Ovary (tissue), 7 donors: ENCODE measurements at regions not wholly inside any gene's neighbourhood (a gene's known extent, or its start where the extent isn't known, plus 50 kb on each side); places are given as distances from the start of the nearest gene placed in this dataset.

Source experiments
- DNase-seq, 5 donors: peaks; one replicate each; pipeline ENCODE4 v3.0.0-alpha.2; 2019 to 2020
- H3K27ac ChIP-seq, 2 donors: fragments of 200-600 bp; one replicate each; pipeline versions ENCODE4 v1.5.1 to v1.8.0; 2019 to 2022
- H3K27me3 ChIP-seq: fragments of 200-600 bp; one replicate; pipeline ENCODE4 v1.8.0; 2022
- H3K36me3 ChIP-seq: fragments of 200-600 bp; sonication (generic); one replicate; pipeline ENCODE4 v1.5.1; 2019
- H3K4me1 ChIP-seq: one replicate; pipeline ENCODE4 v1.8.1; 2013; ENCODE audit warnings: mild to moderate bottlenecking, moderate library complexity; ENCODE audit not compliant: insufficient read depth
- H3K4me3 ChIP-seq: fragments of 200-600 bp; sonication (generic); one replicate; pipeline ENCODE4 v1.5.1; 2017
- H3K9me3 ChIP-seq, 2 donors: fragments of 200-600 bp in 1 of 2; sonication (generic) in 1 of 2; one replicate each; pipeline versions ENCODE4 v1.5.1 to v1.8.1; 2013 to 2019; ENCODE audit warnings: mild to moderate bottlenecking in 1 of 2, moderate library complexity in 1 of 2
- CTCF ChIP-seq, 3 donors: fragments of 450-650 bp in 2 of 3; fragments of 200-600 bp in 1 of 3; IDR thresholded peaks; one replicate each; pipeline versions ENCODE4 v1.5.1 to v1.8.0; 2016 to 2022; ENCODE audit warnings: antibody characterized with exemption in 3 of 3, mild to moderate bottlenecking in 1 of 3
- EP300 ChIP-seq: sonication (generic); formaldehyde crosslinking; IDR thresholded peaks from one replicate; pipeline ENCODE4 v1.6.1; 2017; ENCODE audit warnings: antibody characterized with exemption
- POLR2A ChIP-seq: fragments of 450-650 bp; IDR thresholded peaks from one replicate; pipeline ENCODE4 v1.6.1; 2017; ENCODE audit warnings: antibody characterized with exemption, mild to moderate bottlenecking, moderate library complexity
- WGBS, 3 donors: extraction: QIAGEN DNeasy Blood & Tissue Kit in 1 of 3; methylation state at CpG; one replicate each; pipeline versions ENCODE4 v1.1.5 to v1.1.7; 2013 to 2017; 5-methylcytosine and 5-hydroxymethylcytosine counted together
- intact Hi-C, 4 donors: fragments of 100-400 bp; cut with DNase I; formaldehyde crosslinking; loops; one replicate each; pipeline versions ENCODE4 v1.11.0 to v1.15.1; 2022 to 2023
- donor health status: DM: no; HTN: no; CAD: no; lungs with moderate emphysema.
- donor health status: DM: no; HTN: no; CAD: no.
- donor health status: Bipolar disorder and iron deficiency.
- donor health status: DM: no; HTN: no; CAD: no.
- donor health status: DM: yes; HTN: yes; CAD: no.

GRCh38 chr14:38960946-38961531, 142.0 kb downstream of the SEC23A start:
- 70 to 92% (median 80%) methylated on average over 1 of the region's 1 CpG for WGBS, 3 donors
- no peak for DNase-seq
- intact Hi-C loops = no loop called here
- Histone ChIP-seq H3K36me3 (no peaks in the 10 kb centered on the region), H3K4me1 (no peaks in the 10 kb centered on the region), H3K27me3 (no peaks in the 10 kb centered on the region), H3K4me3 (no peak overlapping the region), H3K9me3 (peaks cover 0 to 3% of the 10 kb centered on the region in 2 donors), H3K27ac (no peak overlapping the region)
- no peak for TF ChIP-seq POLR2A

GRCh38 chr14:38959021-38959420, 144.0 kb downstream of the SEC23A start:
- no peak overlapping the region for H3K4me3 ChIP-seq
- no peak overlapping the region for H3K27ac ChIP-seq
- no peak for DNase-seq
- intact Hi-C loops = no loop called here
- no peaks in the 10 kb centered on the region for H3K9me3 ChIP-seq
- WGBS, 3 donors = 68 to 79% (median 78%) methylated on average over 3 of the region's 3 CpGs
- TF ChIP-seq EP300 (no peak), POLR2A (no peak)
- H3K4me1 ChIP-seq = no peaks in the 10 kb centered on the region
- H3K36me3 ChIP-seq = no peaks in the 10 kb centered on the region
- no peaks in the 10 kb centered on the region for H3K27me3 ChIP-seq

- intact Hi-C loops = no loop called here
- no peak for TF ChIP-seq POLR2A
- no peak for TF ChIP-seq EP300
- no peak for TF ChIP-seq CTCF (IDR thresholded peaks at IDR 0.05)
- Histone ChIP-seq H3K36me3 (no peaks in the 10 kb centered on the region), H3K9me3 (no peaks in the 10 kb centered on the region), H3K27ac (no peak overlapping the region), H3K4me3 (no peak overlapping the region), H3K27me3 (no peaks in the 10 kb centered on the region), H3K4me1 (no peaks in the 10 kb centered on the region)
- 73 to 94% (median 82%) methylated on average over 3 of the region's 3 CpGs for WGBS, 3 donors
- no peak for DNase-seq
Observed at GRCh38 chr14:38958589-38958988, 144.4 kb downstream of the SEC23A start.

GRCh38 chr14:38951451-38951850, 151.6 kb downstream of the SEC23A start:
- Histone ChIP-seq H3K36me3 (no peaks in the 10 kb centered on the region), H3K9me3 (no peaks in the 10 kb centered on the region), H3K4me1 (no peaks in the 10 kb centered on the region), H3K4me3 (no peak overlapping the region), H3K27me3 (no peaks in the 10 kb centered on the region), H3K27ac (no peak overlapping the region)
- intact Hi-C loops = no loop called here
- WGBS, 3 donors = 0 to 5% (median 4%) methylated on average over 1 of the region's 1 CpG
- DNase-seq = no peak
- TF ChIP-seq CTCF (IDR thresholded peaks at IDR 0.05) (no peak), POLR2A (no peak), EP300 (no peak)

GRCh38 chr14:38950676-38951075, 152.4 kb downstream of the SEC23A start:
- DNase-seq = no peak
- H3K27me3 ChIP-seq = no peaks in the 10 kb centered on the region
- H3K36me3 ChIP-seq = no peaks in the 10 kb centered on the region
- H3K4me3 ChIP-seq = no peak overlapping the region
- H3K9me3 ChIP-seq = no peaks in the 10 kb centered on the region
- H3K4me1 ChIP-seq = no peaks in the 10 kb centered on the region
- WGBS, 3 donors = 69 to 75% (median 71%) methylated on average over 4 of the region's 4 CpGs
- TF ChIP-seq CTCF (IDR thresholded peaks at IDR 0.05) (no peak), POLR2A (no peak), EP300 (no peak)
- intact Hi-C loops = no loop called here
- no peak overlapping the region for H3K27ac ChIP-seq

GRCh38 chr14:38948576-38948975, 154.5 kb downstream of the SEC23A start:
- H3K27me3 ChIP-seq = no peaks in the 10 kb centered on the region
- no peaks in the 10 kb centered on the region for H3K36me3 ChIP-seq
- 92 to 98% (median 93%) methylated on average over 6 of the region's 6 CpGs for WGBS, 3 donors
- no peak overlapping the region for H3K27ac ChIP-seq
- TF ChIP-seq POLR2A (no peak), EP300 (no peak), CTCF (IDR thresholded peaks at IDR 0.05) (no peak)
- H3K4me3 ChIP-seq = no peak overlapping the region
- H3K4me1 ChIP-seq = no peaks in the 10 kb centered on the region
- no peaks in the 10 kb centered on the region for H3K9me3 ChIP-seq
- DNase-seq = no peak
- intact Hi-C loops = no loop called here
